Gastroesophageal sphincter (tissue), 3 donors: ENCODE measurements at regions not wholly inside any gene's neighbourhood (a gene's known extent, or its start where the extent isn't known, plus 50 kb on each side); places are given as distances from the start of the nearest gene placed in this dataset.

Experiments used
- CTCF ChIP-seq, 4 experiments: fragments of 200-600 bp in 2 of 4; fragments of 450-650 bp in 2 of 4; sonication (generic) in 1 of 4; IDR thresholded peaks; one replicate each; pipeline ENCODE4 v1.5.1; 2017 to 2019; ENCODE audit warnings: antibody characterized with exemption in 4 of 4, mild to moderate bottlenecking in 2 of 4, moderate library complexity in 2 of 4
- EP300 ChIP-seq: sonication (generic); formaldehyde crosslinking; IDR thresholded peaks from one replicate; pipeline ENCODE4 v1.6.1; 2017; ENCODE audit warnings: antibody characterized with exemption, mild to moderate bottlenecking

GRCh38 chr16:54689072-54689865, 241.4 kb upstream of the IRX5 start:
- TF ChIP-seq CTCF (IDR thresholded peaks at IDR 0.05) (no peak), EP300 (no peak)
